H9 (cell line): ENCODE measurements at regions not wholly inside any gene's neighbourhood (a gene's known extent, or its start where the extent isn't known, plus 50 kb on each side); places are given as distances from the start of the nearest gene placed in this dataset.

Experiments used
- DNase-seq: peaks from one replicate; pipeline ENCODE4 v3.0.0-alpha.2; 2017
- H2AFZ ChIP-seq: one replicate; pipeline ENCODE4 v1.6.1; 2013; ENCODE audit warnings: mild to moderate bottlenecking, low read length, control low read depth, moderate library complexity
- H2AK5ac ChIP-seq: 2 replicates; pipeline ENCODE4 v1.6.1; 2013; ENCODE audit warnings: low read length, control low read depth, mixed read lengths; ENCODE audit not compliant: insufficient read length
- H2BK120ac ChIP-seq: one replicate; pipeline ENCODE4 v1.6.1; 2013; ENCODE audit warnings: low read depth, mild to moderate bottlenecking, low read length, control low read depth, inconsistent platforms; ENCODE audit not compliant: poor library complexity, severe bottlenecking
- H2BK12ac ChIP-seq: 2 replicates; pipeline ENCODE4 v1.6.1; 2013; ENCODE audit warnings: low read length, control low read depth, mixed read lengths, low read depth; ENCODE audit not compliant: insufficient read length
- H2BK15ac ChIP-seq: 2 replicates; pipeline ENCODE4 v1.6.1; 2013; ENCODE audit warnings: low read depth, low read length, control low read depth
- H2BK20ac ChIP-seq: one replicate; pipeline ENCODE4 v1.6.1; 2013; ENCODE audit warnings: low read depth, mild to moderate bottlenecking, low read length, control low read depth, inconsistent platforms; ENCODE audit not compliant: poor library complexity, severe bottlenecking
- H2BK5ac ChIP-seq: 2 replicates; pipeline ENCODE4 v1.6.1; 2013; ENCODE audit warnings: low read length, control low read depth, mixed read lengths; ENCODE audit not compliant: insufficient read length
- H3K14ac ChIP-seq: 2 replicates; pipeline ENCODE4 v1.6.1; 2013; ENCODE audit warnings: low read length, control low read depth; ENCODE audit not compliant: insufficient read depth
- H3K18ac ChIP-seq: 2 replicates; pipeline ENCODE4 v1.6.1; 2013; ENCODE audit warnings: low read depth, mild to moderate bottlenecking, mixed read lengths, low read length, control low read depth; ENCODE audit not compliant: insufficient read length
- H3K23ac ChIP-seq: 2 replicates; pipeline ENCODE4 v1.6.1; 2013; ENCODE audit warnings: low read length, control low read depth, mixed read lengths, low read depth; ENCODE audit not compliant: insufficient read length
- H3K23me2 ChIP-seq: 2 replicates; pipeline ENCODE4 v1.6.1; 2013; ENCODE audit warnings: low read depth, mild to moderate bottlenecking, mixed read lengths, low read length, control low read depth; ENCODE audit not compliant: insufficient read length, poor library complexity, severe bottlenecking
- H3K27ac ChIP-seq: 2 replicates; pipeline ENCODE4 v1.5.1; 2013; ENCODE audit warnings: low read length, control low read depth, mixed read lengths, low read depth; ENCODE audit not compliant: insufficient read length
- H3K27me3 ChIP-seq: 2 replicates; pipeline ENCODE4 v1.6.1; 2013; ENCODE audit warnings: low read length, control low read depth, inconsistent platforms; ENCODE audit not compliant: insufficient read depth
- H3K4ac ChIP-seq: 2 replicates; pipeline ENCODE4 v1.6.1; 2013; ENCODE audit warnings: low read depth, mild to moderate bottlenecking, control low read depth, inconsistent platforms, low read length, moderate library complexity
- H3K4me1 ChIP-seq: 2 replicates; pipeline ENCODE4 v1.6.1; 2013; ENCODE audit warnings: low read length, control low read depth, inconsistent platforms; ENCODE audit not compliant: insufficient read depth
- H3K4me2 ChIP-seq: 2 replicates; pipeline ENCODE4 v1.6.1; 2013; ENCODE audit warnings: low read length, control low read depth, mixed read lengths; ENCODE audit not compliant: insufficient read length, insufficient read depth
- H3K56ac ChIP-seq: 2 replicates; pipeline ENCODE4 v1.6.1; 2013; ENCODE audit warnings: low read depth, mild to moderate bottlenecking, mixed read lengths, low read length, control low read depth; ENCODE audit not compliant: insufficient read length
- H3K79me1 ChIP-seq: 2 replicates; pipeline ENCODE4 v1.6.1; 2013; ENCODE audit warnings: low read depth, mild to moderate bottlenecking, moderate library complexity, low read length, control low read depth, inconsistent platforms; ENCODE audit not compliant: insufficient read depth, poor library complexity, severe bottlenecking
- H3K79me2 ChIP-seq: 2 replicates; pipeline ENCODE4 v1.6.1; 2013; ENCODE audit warnings: low read length, control low read depth, inconsistent platforms; ENCODE audit not compliant: insufficient read depth
- H3K9ac ChIP-seq: 2 replicates; pipeline ENCODE4 v1.6.1; 2013; ENCODE audit warnings: low read length, control low read depth, mixed read lengths; ENCODE audit not compliant: insufficient read length; ENCODE audit errors: extremely low read depth
- H3K9me3 ChIP-seq: one replicate; pipeline ENCODE4 v1.6.1; 2013; ENCODE audit warnings: low read depth, low read length, inconsistent platforms; ENCODE audit not compliant: control insufficient read depth
- H3T11ph ChIP-seq: one replicate; pipeline ENCODE4 v1.6.1; 2013; ENCODE audit warnings: mild to moderate bottlenecking, low read length, control low read depth, inconsistent platforms
- H4K20me1 ChIP-seq: one replicate; pipeline ENCODE4 v1.6.1; 2013; ENCODE audit not compliant: control insufficient read depth, insufficient read length, insufficient read depth
- H4K5ac ChIP-seq: 2 replicates; pipeline ENCODE4 v1.6.1; 2013; ENCODE audit warnings: low read depth, mild to moderate bottlenecking, mixed read lengths, low read length, control low read depth; ENCODE audit not compliant: insufficient read length
- H4K8ac ChIP-seq: replicated peaks from 2 replicates; pipeline ENCODE4 v1.6.1; 2013; ENCODE audit warnings: low read length, control low read depth, mixed read lengths, low read depth; ENCODE audit not compliant: insufficient read length
- H4K91ac ChIP-seq: 2 replicates; pipeline ENCODE4 v1.6.1; 2013; ENCODE audit warnings: low read depth, mild to moderate bottlenecking, moderate library complexity, mixed read lengths, low read length, control low read depth; ENCODE audit not compliant: insufficient read length
- H3K27ac Mint-ChIP-seq, 3 experiments: 2 replicates in 2 of 3; 3 replicates in 1 of 3; pipeline ENCODE4 v1.8.0; 2020 to 2021; ENCODE audit warnings: mixed read lengths in 3 of 3, mild to moderate bottlenecking in 1 of 3, moderate library complexity in 1 of 3
- H3K27me3 Mint-ChIP-seq: 2 replicates; pipeline ENCODE4 v1.8.0; 2021; ENCODE audit warnings: low read depth, mild to moderate bottlenecking, moderate library complexity, mixed read lengths
- H3K36me3 Mint-ChIP-seq, 3 experiments: 2 replicates in 2 of 3; 3 replicates in 1 of 3; pipeline ENCODE4 v1.8.0; 2020 to 2021; ENCODE audit warnings: low read depth in 3 of 3, mixed read lengths in 3 of 3; ENCODE audit not compliant: insufficient read depth in 1 of 3
- H3K4me1 Mint-ChIP-seq, 2 experiments: 2 replicates each; pipeline ENCODE4 v1.8.0; 2020; ENCODE audit warnings: mixed read lengths in 2 of 2
- H3K4me3 Mint-ChIP-seq, 2 experiments: 2 replicates in 1 of 2; 3 replicates in 1 of 2; pipeline ENCODE4 v1.8.0; 2020 to 2021; ENCODE audit warnings: mild to moderate bottlenecking in 2 of 2, mixed read lengths in 2 of 2, moderate library complexity in 1 of 2
- H3K9me3 Mint-ChIP-seq, 2 experiments: 2 replicates in 1 of 2; 3 replicates in 1 of 2; pipeline ENCODE4 v1.8.0; 2020; ENCODE audit warnings: mild to moderate bottlenecking in 2 of 2, mixed read lengths in 2 of 2, moderate library complexity in 1 of 2
- CTCF ChIP-seq: fragments of 200-600 bp; sonication (generic); conservative IDR thresholded peaks from 3 replicates; pipeline ENCODE4 v1.8.0; 2021; ENCODE audit warnings: antibody characterized with exemption, mild to moderate bottlenecking
- WGBS: extraction: QIAGEN DNeasy Blood & Tissue Kit; methylation state at CpG from one replicate; pipeline ENCODE4 v1.1.7; 2013; ENCODE audit warnings: missing lambda C conversion rate, low lambda C conversion rate, mixed read lengths; ENCODE audit not compliant: insufficient read length; ENCODE audit errors: extremely low coverage; 5-methylcytosine and 5-hydroxymethylcytosine counted together

GRCh38 chr16:79312502-79312901 is 288.0 kb downstream of the MAF start:
- Histone ChIP-seq H2BK20ac (no peak overlapping the region), H3K27me3 (no peaks in the 10 kb centered on the region)

More at GRCh38 chr16:79312502-79312901, 288.0 kb downstream of the MAF start:
- Histone ChIP-seq H3K9ac (no peak overlapping the region), H4K5ac (no peak overlapping the region), H3K4me2 (no peak overlapping the region), H2BK12ac (no peak overlapping the region), H2BK15ac (no peak overlapping the region), H3K23ac (no peak overlapping the region), H2AFZ (no peak overlapping the region), H3K56ac (no peak overlapping the region), H3K23me2 (no peaks in the 10 kb centered on the region), H3K4me1 (peaks cover 8% of the 10 kb centered on the region; the same call in 1 of the 2 replicates), H3K18ac (no peak overlapping the region), H3K79me1 (no peaks in the 10 kb centered on the region), H4K91ac (no peak overlapping the region), H3K14ac (no peak overlapping the region), H3K9me3 (no peaks in the 10 kb centered on the region), H3T11ph (no peak overlapping the region), H3K27ac (no peak overlapping the region), H2AK5ac (no peak overlapping the region), H3K4ac (no peak overlapping the region), H2BK5ac (no peak overlapping the region), H3K79me2 (no peaks in the 10 kb centered on the region), H4K20me1 (no peaks in the 10 kb centered on the region), H2BK120ac (no peak overlapping the region), H4K8ac (no peak overlapping the region)
- Mint-ChIP-seq H3K4me3 (no peak overlapping the region), H3K36me3 (no peaks in the 10 kb centered on the region), H3K9me3 (no peaks in the 10 kb centered on the region), H3K27me3 (peaks cover 3% of the 10 kb centered on the region; the same call in 1 of the 2 replicates), H3K4me1 (peaks cover 54 to 66% of the 10 kb centered on the region in 2 experiments), H3K27ac (no peak overlapping the region)
- no peak for TF ChIP-seq CTCF
- no peak for DNase-seq
- no CpG with 5 or more reads among the region's 11 CpGs for WGBS
